HEK293 (cell line): ENCODE measurements at regions not wholly inside any gene's neighbourhood (a gene's known extent, or its start where the extent isn't known, plus 50 kb on each side); places are given as distances from the start of the nearest gene placed in this dataset.

Source experiments
- CTCF ChIA-PET: fragments of 350-600 bp; formaldehyde crosslinking; extraction: SDS; loops from one replicate; lab custom pipeline; 2021; ENCODE audit warnings: antibody characterized with exemption; lab: Yijun Ruan, JAX
- POLR2A ChIA-PET: fragments of 300-600 bp; formaldehyde crosslinking; extraction: SDS; loops from one replicate; lab custom pipeline; 2020; ENCODE audit warnings: antibody characterized with exemption, inconsistent platforms; lab: Yijun Ruan, JAX
- H3K27ac ChIP-seq: fragments of 200-500 bp; sonication (Bioruptor generic); 2 replicates; pipeline ENCODE4 v1.5.1; 2014; ENCODE audit warnings: low read depth, low read length, control low read depth, inconsistent platforms; ENCODE audit errors: extremely low read depth
- H3K36me3 ChIP-seq, 2 experiments: fragments of 200-500 bp in 1 of 2; sonication (Bioruptor generic) in 1 of 2; 1 replicate in 1 of 2; 2 replicates in 1 of 2; pipeline ENCODE4 v1.5.1; 2014 to 2017; ENCODE audit warnings: inconsistent platforms in 2 of 2, low read length in 2 of 2; ENCODE audit not compliant: control insufficient read depth in 2 of 2, insufficient read depth in 1 of 2
- H3K4me1 ChIP-seq: fragments of 200-500 bp; sonication (Bioruptor generic); 2 replicates; pipeline ENCODE4 v1.5.1; 2014; ENCODE audit warnings: mild to moderate bottlenecking, low read length, inconsistent platforms; ENCODE audit not compliant: control insufficient read depth, insufficient read depth
- H3K4me3 ChIP-seq: 2 replicates; pipeline ENCODE4 v1.5.1; 2011; ENCODE audit warnings: low read depth, mild to moderate bottlenecking, control low read depth, low read length, moderate library complexity
- H3K9me3 ChIP-seq: fragments of 200-500 bp; sonication (Bioruptor generic); 2 replicates; pipeline ENCODE4 v1.5.1; 2014; ENCODE audit warnings: low read depth, low read length, inconsistent platforms; ENCODE audit not compliant: control insufficient read depth, insufficient read depth
- BCL11A ChIP-seq: fragments of 450-650 bp; formaldehyde crosslinking; IDR thresholded peaks from 2 replicates; pipeline ENCODE4 v1.5.1; 2016; ENCODE audit warnings: low read depth, missing biosample characterization, missing genetic modification characterization
- KLF9 ChIP-seq: fragments of 450-650 bp; formaldehyde crosslinking; IDR thresholded peaks from 2 replicates; pipeline ENCODE4 v1.5.1; 2016; ENCODE audit warnings: missing biosample characterization, missing genetic modification characterization, low read depth
- OVOL3 ChIP-seq: fragments of 450-650 bp; formaldehyde crosslinking; IDR thresholded peaks from 2 replicates; pipeline ENCODE4 v1.5.1; 2016; ENCODE audit warnings: missing biosample characterization, missing genetic modification characterization
- PBX3 ChIP-seq: sonication (generic); formaldehyde crosslinking; IDR thresholded peaks from 2 replicates; pipeline ENCODE4 v1.8.1; 2022; ENCODE audit warnings: mild to moderate bottlenecking, moderate library complexity, missing genetic modification reagents
- SETDB1 ChIP-seq: IDR thresholded peaks from one replicate; pipeline ENCODE4 v1.6.1; 2017; ENCODE audit warnings: mild to moderate bottlenecking, low read length, moderate library complexity, mixed read lengths; ENCODE audit not compliant: insufficient read length
- SP7 ChIP-seq: fragments of 450-650 bp; formaldehyde crosslinking; IDR thresholded peaks from 2 replicates; pipeline ENCODE4 v1.5.1; 2016; ENCODE audit warnings: missing biosample characterization, missing genetic modification characterization
- TCF7L2 ChIP-seq: IDR thresholded peaks from 2 replicates; pipeline ENCODE4 v1.6.1; 2011; ENCODE audit warnings: low read depth, mild to moderate bottlenecking, inconsistent platforms, low read length, moderate library complexity, borderline replicate concordance
- TSHZ1 ChIP-seq: fragments of 450-650 bp; formaldehyde crosslinking; IDR thresholded peaks from 2 replicates; pipeline ENCODE4 v1.5.1; 2016; ENCODE audit warnings: missing biosample characterization, missing genetic modification characterization, borderline replicate concordance
- ZBTB8A ChIP-seq: fragments of 450-650 bp; formaldehyde crosslinking; IDR thresholded peaks from 2 replicates; pipeline ENCODE4 v1.5.1; 2016; ENCODE audit warnings: missing biosample characterization, missing genetic modification characterization
- ZEB2 ChIP-seq: fragments of 450-650 bp; formaldehyde crosslinking; IDR thresholded peaks from 2 replicates; pipeline ENCODE4 v1.5.1; 2016; ENCODE audit warnings: missing biosample characterization, missing genetic modification characterization
- ZFP3 ChIP-seq: fragments of 450-650 bp; formaldehyde crosslinking; IDR thresholded peaks from 2 replicates; pipeline ENCODE4 v1.5.1; 2016; ENCODE audit warnings: low read depth, missing biosample characterization, missing genetic modification characterization
- ZNF16 ChIP-seq: fragments of 450-650 bp; formaldehyde crosslinking; IDR thresholded peaks from 2 replicates; pipeline ENCODE4 v1.5.1; 2016; ENCODE audit warnings: low read depth, missing biosample characterization, missing genetic modification characterization
- ZNF174 ChIP-seq: fragments of 450-650 bp; formaldehyde crosslinking; IDR thresholded peaks from 2 replicates; pipeline ENCODE4 v1.5.0; 2017; ENCODE audit warnings: missing biosample characterization, mild to moderate bottlenecking, missing genetic modification characterization
- ZNF23 ChIP-seq: fragments of 450-650 bp; formaldehyde crosslinking; IDR thresholded peaks from 2 replicates; pipeline ENCODE4 v1.5.1; 2016; ENCODE audit warnings: missing biosample characterization, missing genetic modification characterization, borderline replicate concordance
- ZNF280D ChIP-seq: fragments of 450-650 bp; formaldehyde crosslinking; IDR thresholded peaks from 2 replicates; pipeline ENCODE4 v1.5.1; 2016; ENCODE audit warnings: missing biosample characterization, missing genetic modification characterization
- ZNF37A ChIP-seq: fragments of 450-650 bp; IDR thresholded peaks from 2 replicates; pipeline ENCODE4 v1.5.1; 2018; ENCODE audit warnings: missing biosample characterization, missing genetic modification characterization
- ZNF394 ChIP-seq: fragments of 450-650 bp; formaldehyde crosslinking; IDR thresholded peaks from 2 replicates; pipeline ENCODE4 v1.5.1; 2016; ENCODE audit warnings: missing biosample characterization, missing genetic modification characterization, mild to moderate bottlenecking, moderate library complexity, borderline replicate concordance
- ZNF423 ChIP-seq: fragments of 450-650 bp; formaldehyde crosslinking; IDR thresholded peaks from 2 replicates; pipeline ENCODE4 v1.5.1; 2016; ENCODE audit warnings: missing biosample characterization, missing genetic modification characterization
- ZNF426 ChIP-seq: fragments of 450-650 bp; formaldehyde crosslinking; IDR thresholded peaks from 2 replicates; pipeline ENCODE4 v1.5.1; 2017; ENCODE audit warnings: missing biosample characterization, missing genetic modification characterization, mild to moderate bottlenecking, inconsistent platforms, moderate library complexity
- ZNF530 ChIP-seq: fragments of 450-650 bp; formaldehyde crosslinking; IDR thresholded peaks from 2 replicates; pipeline ENCODE4 v1.5.1; 2016; ENCODE audit warnings: low read depth, missing biosample characterization, missing genetic modification characterization
- ZNF596 ChIP-seq: fragments of 450-650 bp; IDR thresholded peaks from 2 replicates; pipeline ENCODE4 v1.5.0; 2018; ENCODE audit warnings: missing biosample characterization, mild to moderate bottlenecking, missing genetic modification characterization, moderate library complexity
- ZNF600 ChIP-seq: fragments of 450-650 bp; formaldehyde crosslinking; IDR thresholded peaks from 2 replicates; pipeline ENCODE4 v1.5.1; 2016; ENCODE audit warnings: missing biosample characterization, missing genetic modification characterization
- ZNF623 ChIP-seq: fragments of 450-650 bp; formaldehyde crosslinking; IDR thresholded peaks from 2 replicates; pipeline ENCODE4 v1.5.1; 2016; ENCODE audit warnings: missing biosample characterization, missing genetic modification characterization
- ZNF639 ChIP-seq: fragments of 450-650 bp; formaldehyde crosslinking; IDR thresholded peaks from 2 replicates; pipeline ENCODE4 v1.5.1; 2016; ENCODE audit warnings: missing biosample characterization, missing genetic modification characterization
- ZNF654 ChIP-seq: fragments of 450-650 bp; formaldehyde crosslinking; IDR thresholded peaks from 2 replicates; pipeline ENCODE4 v1.5.1; 2016; ENCODE audit warnings: low read depth, missing biosample characterization, missing genetic modification characterization
- ZNF76 ChIP-seq: fragments of 450-650 bp; formaldehyde crosslinking; IDR thresholded peaks from 2 replicates; pipeline ENCODE4; 2016; ENCODE audit warnings: low read depth, missing biosample characterization, missing genetic modification characterization, borderline replicate concordance
- ZNF791 ChIP-seq: fragments of 450-650 bp; formaldehyde crosslinking; IDR thresholded peaks from 2 replicates; pipeline ENCODE4 v1.5.1; 2016; ENCODE audit warnings: missing biosample characterization, missing genetic modification characterization

- Histone ChIP-seq H3K36me3 (no peaks in the 10 kb centered on the region), H3K27ac (no peak overlapping the region), H3K4me3 (no peak overlapping the region), H3K4me1 (no peaks in the 10 kb centered on the region)
- POLR2A ChIA-PET, result no interaction called here
- CTCF ChIA-PET, result interaction anchor here (0.6 kb wide), 1 partner anchor 376 kb away, joined by 3 read pairs; no protein-coding TSS in a partner anchor
- TF ChIP-seq PBX3 (CRISPR knock-in tag) (no peak), ZBTB8A (tag by site-specific recombination) (no peak), BCL11A (tag by site-specific recombination) (no peak), SETDB1 (no peak), ZNF23 (no peak), ZNF596 (tag by site-specific recombination) (no peak), ZNF530 (tag by site-specific recombination) (no peak), ZNF600 (no peak), ZNF623 (tag by site-specific recombination) (no peak), ZNF174 (tag by site-specific recombination) (no peak), ZNF280D (tag by site-specific recombination) (no peak), ZNF423 (tag by site-specific recombination) (no peak), ZNF654 (tag by site-specific recombination) (no peak), ZNF37A (no peak), ZNF76 (tag by site-specific recombination) (no peak)
- TF ChIP-seq, all 188 proteins: peak for 0
- H3K9me3 ChIP-seq, result no peaks in the 10 kb centered on the region
Observed at GRCh38 chr6:54624779-54625178, 221.8 kb upstream of the FAM83B start.

- Histone ChIP-seq H3K27ac (no peak overlapping the region), H3K9me3 (no peaks in the 10 kb centered on the region; the same call in 1 of the 2 replicates), H3K4me3 (no peak overlapping the region), H3K4me1 (no peaks in the 10 kb centered on the region; the same call in 1 of the 2 replicates), H3K36me3 (no peaks in the 10 kb centered on the region)
- ChIA-PET POLR2A (no interaction called here), CTCF (interaction anchor here (0.6 kb wide), 1 partner anchor 869 kb away, joined by 4 read pairs; no protein-coding TSS in a partner anchor)
- TF ChIP-seq ZNF394 (tag by site-specific recombination) (no peak), ZEB2 (tag by site-specific recombination) (no peak), ZNF426 (tag by site-specific recombination) (no peak), SP7 (tag by site-specific recombination) (no peak), ZFP3 (tag by site-specific recombination) (no peak), ZNF639 (tag by site-specific recombination) (no peak), KLF9 (no peak), TSHZ1 (tag by site-specific recombination) (no peak), OVOL3 (no peak), ZNF16 (no peak), TCF7L2 (no peak), BCL11A (tag by site-specific recombination) (no peak), ZNF791 (tag by site-specific recombination) (no peak)
Observed at GRCh38 chr6:54629131-54629530, 217.4 kb upstream of the FAM83B start.
